ENCODE measurements at regions not wholly inside any gene's neighbourhood (a gene's known extent, or its start where the extent isn't known, plus 50 kb on each side); places are given as distances from the start of the nearest gene placed in this dataset.
A peak's percentile ranks its signal among the peaks of the same experiment; 100 is the strongest.

DNA sequence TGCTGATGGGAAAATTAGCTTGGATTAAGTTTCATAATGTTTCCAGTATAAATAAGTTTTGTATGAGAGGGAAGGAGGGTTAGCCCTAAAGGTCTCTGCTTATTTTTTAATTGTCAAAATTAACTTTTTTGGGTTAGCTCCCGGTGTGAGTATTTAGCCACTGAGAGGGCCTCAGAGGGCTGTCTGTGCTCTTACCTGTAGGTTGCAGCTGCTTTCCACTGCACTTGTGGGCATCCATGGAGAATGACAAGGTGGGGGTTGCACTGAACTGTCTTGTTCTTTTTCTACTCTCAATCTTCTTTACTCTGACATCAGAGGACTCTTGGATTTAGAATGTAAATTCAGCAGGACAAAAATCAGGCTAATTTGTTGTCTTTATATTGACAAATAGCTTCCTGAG is 81.4 kb downstream of the CD164 start:
- Histone ChIP-seq H3K4me3 (no peak overlapping the region), H3K36me3 (no peaks in the 10 kb centered on the region), H3K27ac (no peak overlapping the region), H3K9me3 (no peaks in the 10 kb centered on the region), H3K4me1 (no peaks in the 10 kb centered on the region), H3K27me3 (no peaks in the 10 kb centered on the region)
- intact Hi-C loops (cut with DNase I), result no loop called here
- ATAC-seq (no peak), DNase-seq (no peak)
- no peak for TF ChIP-seq POLR2A (IDR thresholded peaks at IDR 0.05)
- TF ChIP-seq, protein P1, sequence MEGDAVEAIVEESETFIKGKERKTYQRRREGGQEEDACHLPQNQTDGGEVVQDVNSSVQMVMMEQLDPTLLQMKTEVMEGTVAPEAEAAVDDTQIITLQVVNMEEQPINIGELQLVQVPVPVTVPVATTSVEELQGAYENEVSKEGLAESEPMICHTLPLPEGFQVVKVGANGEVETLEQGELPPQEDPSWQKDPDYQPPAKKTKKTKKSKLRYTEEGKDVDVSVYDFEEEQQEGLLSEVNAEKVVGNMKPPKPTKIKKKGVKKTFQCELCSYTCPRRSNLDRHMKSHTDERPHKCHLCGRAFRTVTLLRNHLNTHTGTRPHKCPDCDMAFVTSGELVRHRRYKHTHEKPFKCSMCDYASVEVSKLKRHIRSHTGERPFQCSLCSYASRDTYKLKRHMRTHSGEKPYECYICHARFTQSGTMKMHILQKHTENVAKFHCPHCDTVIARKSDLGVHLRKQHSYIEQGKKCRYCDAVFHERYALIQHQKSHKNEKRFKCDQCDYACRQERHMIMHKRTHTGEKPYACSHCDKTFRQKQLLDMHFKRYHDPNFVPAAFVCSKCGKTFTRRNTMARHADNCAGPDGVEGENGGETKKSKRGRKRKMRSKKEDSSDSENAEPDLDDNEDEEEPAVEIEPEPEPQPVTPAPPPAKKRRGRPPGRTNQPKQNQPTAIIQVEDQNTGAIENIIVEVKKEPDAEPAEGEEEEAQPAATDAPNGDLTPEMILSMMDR (IDR thresholded peaks at IDR 0.05), result no peak
- 80% methylated on average over 1 of the region's 1 CpG for WGBS (ENCODE audit: insufficient coverage, low coverage, low lambda C conversion rate, missing lambda C conversion rate)

DNA sequence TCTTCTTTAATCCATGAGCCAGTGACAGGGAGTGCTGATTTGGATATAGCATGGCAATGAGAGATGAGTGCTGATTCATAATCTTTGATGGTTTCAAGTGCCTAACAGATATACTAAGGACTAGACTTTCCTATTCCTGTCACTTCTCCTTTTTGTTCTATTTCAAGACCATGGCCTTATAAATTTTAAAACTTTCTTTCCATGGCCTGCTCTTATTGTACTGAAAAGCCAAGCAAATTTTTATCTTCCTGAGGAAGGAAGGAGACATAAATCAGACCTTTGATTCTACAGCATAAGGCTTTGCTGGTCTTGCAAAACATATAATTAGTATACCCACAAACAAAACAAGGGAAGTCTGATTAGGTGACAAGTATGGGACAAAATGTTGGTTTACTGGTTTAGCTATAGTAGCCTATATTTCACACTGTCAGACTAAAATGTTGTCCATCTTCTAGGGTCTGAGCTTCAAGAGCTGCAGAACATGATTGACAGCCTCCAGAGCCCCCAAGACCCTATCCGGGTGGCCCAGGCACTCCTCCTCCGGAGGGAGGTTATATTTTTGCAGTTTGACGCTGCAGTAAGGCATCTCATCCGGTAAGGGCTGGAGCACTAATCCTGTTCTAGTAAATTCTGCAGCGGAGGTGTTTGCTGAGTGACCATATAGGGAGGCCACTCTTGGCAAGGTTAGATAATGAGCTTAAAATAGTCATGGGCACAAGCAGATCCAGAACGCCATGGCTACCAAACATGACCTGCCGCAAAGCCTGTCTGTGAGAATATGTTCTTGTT is 82.3 kb downstream of the CD164 start:
- intact Hi-C loops (cut with DNase I), result no loop called here
- 76% methylated on average over 6 of the region's 7 CpGs for WGBS (ENCODE audit: insufficient coverage, low coverage, low lambda C conversion rate, missing lambda C conversion rate)
- H3K27me3 ChIP-seq, result no peaks in the 10 kb centered on the region
- no peak overlapping the region for H3K4me3 ChIP-seq
- DNase-seq, result no peak
- H3K9me3 ChIP-seq, result no peaks in the 10 kb centered on the region
- ATAC-seq, result peak in 3 of 4 donors; percentile 38 to 40 (median 39)
- H3K27ac ChIP-seq, result no peak overlapping the region
- H3K4me1 ChIP-seq, result peaks cover 0 to 3% (median 0%) of the 10 kb centered on the region in 4 donors
- H3K36me3 ChIP-seq, result no peaks in the 10 kb centered on the region
- TF ChIP-seq, protein P1 (IDR thresholded peaks at IDR 0.05), result no peak
- TF ChIP-seq POLR2A (IDR thresholded peaks at IDR 0.05), result no peak

GRCh38 chr6:109299265-109299607 is 83.0 kb downstream of the CD164 start:
- no peak for ATAC-seq
- no peak for DNase-seq
- Histone ChIP-seq H3K27me3 (no peaks in the 10 kb centered on the region), H3K9me3 (no peaks in the 10 kb centered on the region), H3K4me1 (peaks cover 0 to 3% (median 0%) of the 10 kb centered on the region in 4 donors), H3K4me3 (no peak overlapping the region), H3K36me3 (no peaks in the 10 kb centered on the region), H3K27ac (no peak overlapping the region)
- intact Hi-C loops (cut with DNase I), result no loop called here
- 40% methylated on average over 1 of the region's 1 CpG for WGBS (ENCODE audit: insufficient coverage, low coverage, low lambda C conversion rate, missing lambda C conversion rate)
- TF ChIP-seq POLR2A (IDR thresholded peaks at IDR 0.05), result no peak
- TF ChIP-seq, protein P1 (IDR thresholded peaks at IDR 0.05), result no peak

- WGBS (ENCODE audit: insufficient coverage, low coverage, low lambda C conversion rate, missing lambda C conversion rate), result 59% methylated on average over 5 of the region's 6 CpGs
Measured at GRCh38 chr6:109298605-109299264, 83.5 kb downstream of the CD164 start.

More at GRCh38 chr6:109298605-109299264, 83.5 kb downstream of the CD164 start:
- TF ChIP-seq, protein P1 (IDR thresholded peaks at IDR 0.05), result no peak
- TF ChIP-seq POLR2A (IDR thresholded peaks at IDR 0.05), result no peak
- no peaks in the 10 kb centered on the region for H3K27me3 ChIP-seq
- no peak for DNase-seq
- ATAC-seq, result no peak
- H3K9me3 ChIP-seq, result no peaks in the 10 kb centered on the region
- H3K36me3 ChIP-seq, result no peaks in the 10 kb centered on the region
- intact Hi-C loops (cut with DNase I), result no loop called here
- H3K4me1 ChIP-seq, result peaks cover 0 to 3% (median 0%) of the 10 kb centered on the region in 4 donors
- H3K27ac ChIP-seq, result no peak overlapping the region
- H3K4me3 ChIP-seq, result no peak overlapping the region
